HG03432 (cell line): ENCODE measurements at regions not wholly inside any gene's neighbourhood (a gene's known extent, or its start where the extent isn't known, plus 50 kb on each side); places are given as distances from the start of the nearest gene placed in this dataset.

Experiments used
- ATAC-seq: cut with Tn5 transposase; IDR thresholded peaks from one replicate; pipeline ENCODE4 v1.9.1; 2021; ENCODE audit warnings: mild to moderate bottlenecking, moderate library complexity; ENCODE audit not compliant: unreplicated experiment

DNA sequence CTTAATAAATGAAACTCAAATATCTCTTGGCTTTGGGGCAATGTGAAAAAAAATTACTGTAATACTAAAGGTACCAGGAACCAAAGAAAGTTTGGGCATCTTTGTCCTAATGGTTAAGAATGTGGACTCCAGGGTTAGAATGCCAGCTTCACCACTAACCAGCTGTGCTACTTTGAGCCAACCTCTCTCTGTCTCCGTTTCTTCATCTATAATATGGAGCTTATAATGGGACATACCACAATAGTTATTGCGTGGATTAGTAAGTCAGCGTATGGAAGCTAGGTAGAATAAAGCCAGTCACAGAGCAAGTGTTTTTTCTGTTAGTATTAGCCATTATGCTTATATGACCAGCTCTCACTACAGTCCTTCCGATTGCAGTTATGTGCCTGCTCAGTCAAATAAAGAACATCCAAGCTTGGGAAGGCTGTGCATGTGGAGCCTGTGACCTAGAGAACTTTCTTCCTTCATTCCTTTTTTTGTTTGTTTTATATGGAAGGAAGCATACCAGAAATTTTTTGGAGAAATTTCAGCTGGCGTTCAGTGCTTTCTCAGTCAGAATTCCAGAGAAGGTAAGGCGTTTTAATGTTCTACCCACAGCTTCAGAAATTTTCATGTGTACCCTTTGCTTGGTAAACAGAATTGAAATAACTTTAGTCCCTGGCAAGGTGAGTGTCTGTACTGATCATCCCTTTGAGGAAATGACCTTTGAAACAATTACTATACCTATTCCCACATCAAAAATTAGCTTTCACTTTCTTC lies 114.0 kb upstream of the RND3 start:
- no peak for ATAC-seq

DNA sequence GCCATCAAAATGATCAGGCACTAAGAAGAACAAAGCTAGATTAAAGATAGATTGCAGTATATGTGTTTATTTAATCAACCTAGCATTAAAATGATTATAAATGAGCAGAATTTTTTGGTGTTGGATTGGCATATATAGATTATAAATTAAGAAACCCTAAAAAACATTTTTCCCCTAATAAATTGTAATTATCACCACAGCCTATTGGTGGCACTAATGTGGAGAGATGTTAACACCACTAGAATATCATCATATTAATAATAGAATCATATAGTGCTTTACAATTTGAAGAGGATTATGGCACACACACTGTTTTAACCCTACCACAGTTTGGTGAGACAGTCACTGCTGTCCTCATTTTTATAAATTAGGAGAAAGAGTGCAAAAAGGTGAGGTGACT lies 112.4 kb upstream of the RND3 start:
- no peak for ATAC-seq

DNA sequence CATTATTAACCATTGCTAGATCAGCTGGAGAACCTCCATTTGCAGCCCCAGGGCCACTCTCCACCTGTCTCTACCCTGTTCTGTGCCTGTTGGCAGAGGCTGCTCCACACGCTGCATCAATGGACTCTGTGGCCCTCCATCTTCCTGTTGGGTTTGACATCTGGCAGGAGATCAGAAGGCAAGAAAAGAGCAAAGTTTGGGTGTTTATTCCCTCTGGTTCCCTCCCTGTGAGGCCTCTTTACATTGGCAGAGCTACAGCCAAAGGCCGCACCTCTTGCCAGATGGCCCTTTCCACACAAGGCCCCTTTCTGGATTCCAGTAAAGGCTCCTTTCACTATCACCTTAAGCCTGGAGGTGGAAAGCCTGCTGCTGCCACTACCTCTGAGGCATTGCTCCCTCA lies 110.9 kb upstream of the RND3 start:
- no peak for ATAC-seq

DNA sequence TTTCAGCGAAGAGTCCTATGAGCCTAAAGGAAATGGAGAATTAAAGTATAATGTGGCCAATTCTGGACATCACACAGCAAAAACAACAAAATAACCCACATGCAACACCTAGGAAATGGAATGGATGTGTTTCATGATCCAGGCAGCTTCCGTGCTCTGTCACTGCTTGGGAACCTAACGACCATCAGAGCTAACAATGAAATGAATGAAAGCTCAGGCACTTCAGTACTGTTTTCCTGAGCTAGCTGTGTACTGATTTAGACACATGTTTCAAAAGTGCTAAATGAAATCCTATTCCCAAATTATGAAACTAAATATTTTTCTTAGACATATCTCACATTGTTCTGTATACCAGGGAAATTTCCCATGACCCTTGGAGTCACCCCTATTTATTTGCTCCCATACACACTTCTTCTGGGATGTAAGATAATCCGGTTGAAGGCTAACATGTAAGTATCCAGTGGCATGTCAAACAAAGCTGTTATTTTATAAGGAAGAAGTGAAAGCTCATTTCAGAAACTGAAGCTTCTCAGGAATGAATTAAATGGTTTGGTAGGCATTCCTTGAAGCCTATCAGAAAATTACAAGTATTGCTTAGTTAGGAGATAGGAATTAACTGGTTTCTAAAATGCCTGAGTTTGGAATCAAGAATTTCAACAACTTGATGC lies 108.5 kb upstream of the RND3 start:
- no peak for ATAC-seq

DNA sequence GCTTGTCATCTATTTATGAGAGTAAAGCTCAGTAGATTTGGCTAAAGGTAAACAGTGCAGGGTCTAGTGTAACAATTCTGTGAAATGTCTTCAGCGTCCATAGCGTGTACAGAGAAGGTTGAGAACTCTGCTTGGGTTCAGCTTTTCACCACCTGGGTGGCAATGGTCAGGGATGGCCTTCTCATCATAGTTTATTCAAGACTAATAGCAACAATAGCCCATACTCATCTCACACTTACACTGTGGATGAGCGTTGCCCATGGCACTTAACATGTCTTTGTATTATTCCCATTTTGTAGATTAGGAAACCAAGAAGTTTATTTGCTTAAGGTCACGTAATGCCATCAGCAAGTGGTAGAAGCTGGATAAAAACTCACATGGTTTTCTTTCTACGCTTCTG lies 106.8 kb upstream of the RND3 start:
- no peak for ATAC-seq

DNA sequence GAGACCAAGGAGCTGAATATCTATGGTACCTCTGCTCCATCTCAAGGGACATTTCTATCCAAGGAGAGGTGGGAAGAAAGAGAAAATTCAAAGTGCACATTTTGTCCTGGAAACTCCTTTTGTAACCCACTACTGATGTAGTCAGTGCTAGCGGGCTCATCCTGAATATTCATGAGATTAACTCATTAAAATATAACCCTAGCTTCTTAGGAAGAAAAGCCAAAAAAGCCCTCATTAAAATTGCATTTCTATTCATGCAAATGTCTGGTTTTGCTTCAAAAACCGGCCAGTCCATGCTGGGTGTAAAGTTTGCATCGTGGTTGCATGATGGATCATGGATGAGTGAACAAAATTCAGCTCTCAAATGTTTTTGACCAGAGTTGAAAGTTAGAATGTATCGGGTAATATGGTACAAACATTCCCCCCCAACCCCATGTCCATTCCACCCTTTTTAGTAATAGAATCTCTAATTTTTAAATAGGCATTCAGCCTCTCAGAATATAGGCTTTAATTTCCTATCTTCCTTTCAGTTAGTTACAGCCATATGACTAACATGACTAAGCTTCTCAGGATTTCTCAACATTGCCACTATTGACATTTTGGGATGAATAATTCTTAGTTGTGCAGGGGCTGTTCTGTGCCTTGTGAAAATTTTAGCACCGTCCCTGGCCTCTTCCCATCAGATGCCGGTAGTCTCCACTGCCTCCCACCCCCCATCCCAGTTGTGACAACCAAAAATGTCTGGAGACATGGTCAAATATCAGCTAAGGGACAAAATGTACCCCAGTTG lies 104.2 kb upstream of the RND3 start:
- ATAC-seq, result no peak

DNA sequence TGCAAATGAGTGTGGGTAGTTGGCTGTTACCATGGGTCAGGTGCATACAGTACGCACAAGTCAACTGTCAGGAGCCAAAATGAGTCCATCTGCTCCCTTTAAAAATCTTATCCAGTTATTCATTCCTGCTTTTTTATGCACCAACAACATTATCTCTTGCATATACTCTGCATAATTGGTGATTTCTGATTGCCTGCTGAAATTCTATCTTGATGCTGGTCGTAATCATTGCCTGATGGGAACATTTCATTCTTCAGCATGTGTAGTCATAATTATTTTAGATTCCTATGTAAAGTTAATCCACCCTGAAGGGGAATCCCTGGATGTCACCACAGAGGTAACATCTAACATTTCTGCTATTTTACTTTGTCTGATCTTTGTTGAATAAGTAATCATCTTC lies 102.2 kb upstream of the RND3 start:
- ATAC-seq, result no peak

DNA sequence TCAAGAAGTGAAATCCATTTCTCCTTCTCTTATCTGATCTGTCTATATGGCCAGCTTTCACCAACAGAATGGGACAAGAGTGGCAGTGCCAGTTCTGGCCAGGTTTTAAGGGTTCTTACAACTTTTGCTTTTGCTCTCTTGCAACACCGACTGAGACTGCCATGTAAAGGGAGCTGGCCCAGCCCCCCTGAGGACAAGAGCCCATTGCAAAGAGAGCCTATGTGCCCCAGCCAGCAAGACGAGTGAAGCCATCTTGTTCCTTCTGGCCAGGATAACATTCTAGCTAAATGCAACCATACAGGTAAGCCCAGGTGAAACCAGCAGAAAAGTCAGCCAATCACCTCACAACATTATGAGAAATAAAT lies 101.0 kb upstream of the RND3 start:
- no peak for ATAC-seq

DNA sequence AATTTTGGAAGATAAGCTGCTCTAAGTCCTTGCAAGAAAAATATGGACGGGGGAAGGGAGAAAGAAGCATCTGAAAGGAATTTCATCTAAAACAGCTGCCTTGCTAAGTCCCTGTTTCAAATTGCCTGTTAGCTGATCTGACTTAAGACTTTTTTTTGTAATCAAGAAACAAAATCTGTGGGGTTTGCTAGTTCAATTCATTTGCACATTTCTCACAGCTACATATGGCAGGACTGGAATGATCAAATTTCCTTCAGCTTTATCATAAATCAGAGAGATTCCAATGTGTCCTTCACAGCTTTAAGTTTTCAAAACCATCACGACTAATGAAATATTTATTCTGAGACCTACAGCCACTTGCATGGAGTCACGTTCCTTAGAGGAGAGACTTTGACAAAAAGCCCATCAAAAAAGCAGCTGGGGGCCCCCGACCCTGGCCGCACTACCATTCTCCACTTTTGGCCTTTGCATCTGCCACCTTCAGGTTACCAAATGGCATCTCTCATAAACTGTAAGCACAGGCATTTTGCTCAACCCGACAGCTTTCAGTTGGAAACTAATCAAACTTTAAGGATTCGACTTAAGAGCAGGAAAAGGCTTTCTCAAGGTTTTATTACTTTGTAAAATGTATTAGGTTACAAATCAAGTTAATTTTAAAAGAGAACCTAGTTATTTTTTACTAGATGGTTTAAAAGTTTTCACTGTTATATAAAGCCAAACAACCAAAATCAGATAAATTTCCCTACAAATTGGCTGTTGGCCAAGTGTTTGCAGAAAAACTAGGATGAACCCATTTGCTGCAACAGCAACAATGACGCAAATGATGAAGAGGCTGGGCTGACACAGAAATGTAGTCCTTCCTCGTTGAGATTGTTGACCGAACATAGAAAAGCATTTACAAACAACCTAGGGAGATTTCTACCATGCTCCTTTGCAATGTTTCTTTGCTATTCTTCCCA lies 100.4 kb upstream of the RND3 start:
- ATAC-seq, result no peak

DNA sequence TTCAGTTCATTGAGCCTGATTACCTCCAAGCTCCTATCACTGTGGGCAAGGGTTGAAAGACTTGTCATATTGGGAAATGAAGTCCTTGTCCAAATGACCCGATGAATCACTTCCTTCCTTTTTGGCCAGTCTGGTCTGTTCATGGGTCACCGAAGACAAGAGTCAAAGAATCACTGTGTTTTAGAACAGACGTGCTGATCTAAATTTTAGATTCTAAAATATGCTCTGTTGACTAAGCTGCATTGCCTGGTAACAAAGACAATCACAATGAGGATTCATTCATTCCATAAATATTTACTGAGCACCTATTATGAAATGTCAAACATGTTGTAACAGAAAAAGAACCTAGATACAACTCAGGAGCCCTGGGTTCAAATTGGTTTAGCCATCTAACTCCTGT lies 99.4 kb upstream of the RND3 start:
- no peak for ATAC-seq

DNA sequence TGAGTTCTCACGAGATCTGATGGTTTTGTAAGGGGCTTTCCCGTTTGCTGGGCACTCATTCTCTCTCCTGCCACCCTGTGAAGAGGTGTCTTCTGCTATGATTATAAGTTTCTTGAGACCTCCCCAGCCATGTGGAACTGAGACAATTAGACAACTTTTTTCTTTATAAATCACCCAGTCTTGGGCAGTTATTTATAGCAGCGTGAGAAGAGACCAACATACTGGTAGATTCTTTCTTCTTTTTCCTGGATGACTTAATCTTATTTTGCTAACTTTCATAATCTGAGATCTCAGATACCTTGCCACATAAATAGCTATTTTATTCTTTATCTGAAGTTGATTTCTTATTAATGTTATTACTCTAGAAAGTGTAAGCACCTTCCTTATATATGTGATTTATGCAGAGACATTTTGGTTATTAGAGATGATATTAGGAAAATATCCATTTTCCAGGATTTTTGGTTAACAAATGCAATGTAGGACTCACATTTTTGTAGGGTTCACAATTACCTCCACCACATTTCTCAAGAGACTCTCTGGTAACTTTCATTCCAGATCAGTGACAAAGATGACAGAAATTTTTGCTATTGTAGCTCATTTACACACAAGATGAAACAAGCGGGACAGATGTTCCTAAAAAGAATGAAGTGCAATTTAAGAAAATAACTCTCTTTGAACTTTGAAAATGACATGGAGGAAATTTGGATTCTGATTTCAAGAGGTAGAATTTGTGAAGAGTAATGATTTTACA lies 97.9 kb upstream of the RND3 start:
- ATAC-seq, result no peak

DNA sequence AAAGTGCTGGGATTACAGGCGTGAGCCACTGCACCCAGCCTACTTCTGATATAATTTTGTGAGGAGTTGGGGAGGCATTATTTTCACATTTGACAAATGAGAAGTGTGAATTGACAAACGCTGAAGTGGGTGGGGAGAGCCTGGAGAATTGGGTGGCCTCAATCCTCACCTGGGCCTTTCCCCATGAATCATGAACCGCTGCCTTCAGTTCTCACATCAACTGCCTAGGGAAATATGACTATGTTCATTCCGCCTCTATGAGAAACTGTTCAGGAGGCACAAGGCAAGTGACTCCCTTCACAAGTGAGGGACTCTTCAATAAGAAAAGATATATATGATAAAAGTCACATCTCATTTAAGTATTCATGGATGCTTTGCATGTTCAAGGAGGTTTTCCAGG lies 96.6 kb upstream of the RND3 start:
- ATAC-seq, result no peak

DNA sequence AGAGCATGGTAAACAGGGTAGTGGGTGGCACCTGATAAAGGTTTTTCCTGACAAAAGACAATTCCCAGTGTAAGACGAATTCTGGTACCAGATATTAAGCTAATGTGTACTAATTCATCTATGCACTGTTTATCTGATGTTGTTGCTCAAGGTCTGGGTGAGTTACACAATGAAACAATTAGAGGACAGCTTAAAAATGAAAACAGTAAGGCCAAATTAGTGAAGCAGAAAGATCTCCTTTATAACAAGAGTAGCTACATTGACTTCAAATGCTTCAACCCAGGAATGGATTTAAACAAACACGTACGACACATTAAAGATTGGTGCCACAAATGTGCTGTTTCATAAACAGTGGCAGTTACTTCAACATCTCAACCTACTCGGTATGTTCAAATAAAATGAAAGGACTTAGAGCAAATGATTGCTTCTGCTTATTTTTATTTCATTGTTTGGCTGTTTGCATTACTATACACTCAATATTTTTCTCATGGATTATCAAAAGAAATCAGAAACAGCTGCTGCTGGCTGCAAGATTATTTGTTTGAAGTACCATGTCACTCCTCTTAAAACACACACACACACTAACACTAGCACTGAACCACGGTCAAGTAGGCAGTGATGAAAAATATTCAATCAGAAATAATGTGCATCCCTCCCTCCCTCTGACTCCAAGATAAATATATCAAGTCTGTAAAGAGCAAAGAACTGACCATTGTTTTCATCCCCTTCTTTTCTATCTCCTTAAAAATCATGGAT lies 94.4 kb upstream of the RND3 start:
- ATAC-seq, result no peak

DNA sequence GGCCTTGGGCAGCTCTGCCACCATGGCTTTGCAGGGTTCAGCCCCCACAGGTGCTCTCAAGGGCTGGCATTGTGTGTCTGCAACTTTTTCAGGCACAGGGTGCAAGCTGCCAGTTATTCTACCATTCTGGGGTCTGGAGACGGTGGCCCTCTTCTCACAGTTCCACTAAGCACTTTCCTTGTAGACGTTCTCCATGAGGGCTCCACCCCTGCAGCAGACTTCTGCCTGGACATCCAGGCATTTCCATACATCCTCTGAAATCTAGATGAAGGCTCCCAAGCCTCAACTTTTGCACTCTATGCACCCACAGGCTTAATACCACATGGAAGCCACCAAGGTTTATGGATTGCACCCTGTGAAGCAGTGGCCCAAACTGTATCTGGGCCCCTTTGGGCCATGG lies 91.0 kb upstream of the RND3 start:
- no peak for ATAC-seq

DNA sequence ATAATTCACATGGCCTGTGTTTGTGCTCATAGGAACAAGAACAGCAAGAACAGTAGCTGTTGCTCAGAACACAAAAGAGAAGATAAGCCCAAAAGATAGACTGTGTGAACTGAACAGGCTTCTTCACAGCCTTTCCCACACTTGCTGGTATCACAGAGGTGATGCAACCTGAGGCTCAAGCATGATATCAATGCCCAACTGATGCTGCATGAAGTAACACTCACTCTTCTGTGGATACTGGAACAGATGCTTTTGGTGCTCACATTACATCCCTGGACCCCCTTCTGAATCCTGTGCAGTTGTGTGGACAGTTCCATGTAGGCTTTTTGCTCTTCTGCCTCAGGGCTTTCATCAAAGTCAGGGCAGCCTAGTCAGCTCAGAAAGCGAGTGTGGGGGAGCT lies 88.4 kb upstream of the RND3 start:
- ATAC-seq, result no peak

DNA sequence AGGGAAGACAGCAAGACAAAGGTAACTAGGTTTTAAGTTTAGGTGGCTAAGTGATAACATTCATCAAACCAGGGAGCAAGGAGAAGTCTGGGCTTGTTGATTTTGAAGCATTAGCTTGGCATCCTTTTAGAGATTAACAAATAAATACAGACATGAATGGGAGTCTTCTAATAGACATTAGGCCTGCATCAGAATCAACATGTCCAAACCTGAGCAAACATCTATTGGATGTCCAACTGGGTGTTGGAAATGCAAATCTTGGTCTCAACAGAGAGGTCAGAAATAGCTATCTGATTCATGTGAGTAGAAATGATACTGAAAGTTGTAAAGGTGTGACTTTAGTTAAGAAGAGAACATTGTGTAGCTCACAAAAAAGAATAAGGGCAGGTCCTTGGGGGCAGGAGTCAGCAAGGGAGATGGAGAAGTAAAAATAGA lies 85.5 kb upstream of the RND3 start:
- peak; percentile 98 for ATAC-seq

DNA sequence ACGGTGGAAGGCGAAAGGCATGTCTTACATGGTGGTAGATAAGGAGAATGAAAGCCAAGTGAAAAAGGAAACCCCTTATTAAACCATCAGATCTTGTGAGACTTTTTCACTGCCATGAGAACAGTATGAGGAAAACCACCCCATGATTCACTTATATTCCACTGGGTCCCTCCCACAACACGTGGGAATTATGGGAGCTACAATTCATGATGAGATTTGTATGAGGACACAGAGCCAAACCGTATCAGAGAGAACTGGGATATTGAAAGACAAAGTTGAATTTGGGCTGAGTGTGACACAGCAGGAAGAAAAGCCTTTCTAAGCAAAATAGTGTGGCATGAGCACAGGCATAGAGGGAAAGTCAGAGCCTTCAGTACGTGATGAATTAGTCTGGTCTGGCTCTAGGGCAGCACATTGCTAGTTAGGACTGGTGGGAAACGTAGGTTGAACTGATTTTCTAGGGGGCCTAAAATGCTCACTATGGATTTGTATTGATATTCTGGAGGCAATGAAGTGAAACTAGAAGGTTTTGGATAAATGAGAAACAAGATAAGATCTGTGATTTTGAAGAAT lies 84.8 kb upstream of the RND3 start:
- no peak for ATAC-seq

DNA sequence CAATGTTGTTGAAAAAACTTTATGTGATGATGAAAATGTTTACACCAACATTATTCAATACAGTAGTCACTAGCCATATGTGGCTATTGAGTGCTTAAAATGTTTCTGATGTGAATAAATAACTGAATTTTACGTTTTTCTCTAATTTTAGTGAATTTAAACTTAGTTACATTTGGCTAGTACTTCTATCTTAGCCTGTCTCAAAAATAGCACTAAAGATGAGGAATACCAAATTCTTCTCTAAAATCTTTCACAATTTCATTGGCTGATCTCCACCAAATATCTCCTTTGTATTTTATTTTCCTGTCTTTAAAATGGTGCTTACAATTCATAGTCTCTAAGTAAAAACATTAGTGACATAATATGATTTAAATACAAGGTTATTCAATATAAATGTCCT lies 83.7 kb upstream of the RND3 start:
- ATAC-seq, result no peak

DNA sequence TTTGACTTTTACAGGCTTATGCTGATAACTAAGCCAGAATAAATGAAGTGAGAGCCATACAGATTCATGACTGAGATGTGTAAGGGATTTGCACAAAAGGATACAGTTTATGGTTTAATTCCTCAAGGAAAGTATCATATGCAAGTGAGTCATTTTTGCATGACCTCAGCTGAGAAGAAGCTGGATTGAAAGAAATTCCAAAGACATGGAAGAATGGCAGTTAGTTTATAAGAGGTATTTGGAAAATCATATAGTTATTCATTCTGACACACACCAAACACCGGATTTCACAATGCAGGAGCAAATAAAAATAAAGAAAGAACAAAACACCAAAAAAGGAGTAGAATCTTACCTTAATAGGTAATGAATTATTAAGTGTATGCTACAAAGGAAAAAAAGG lies 83.2 kb upstream of the RND3 start:
- ATAC-seq, result no peak
